ENCODE measurements at regions not wholly inside any gene's neighbourhood (a gene's known extent, or its start where the extent isn't known, plus 50 kb on each side); places are given as distances from the start of the nearest gene placed in this dataset.

- H3K14ac ChIP-seq (ENCODE audit: insufficient read depth, low read length): no peak overlapping the region
- DNase-seq: no peak
- WGBS (ENCODE audit: extremely low coverage, insufficient read length, low lambda C conversion rate): no CpG with 5 or more reads among the region's 8 CpGs
- Mint-ChIP-seq H3K36me3 (ENCODE audit: insufficient read depth in 1 of 3, low read depth in 3 of 3) (0 out of 7 replicates have a peak, but pooled peaks cover 0 to 2% (median 0%) of the 10 kb centered on the region in 3 experiments), H3K4me3 (no peak overlapping the region), H3K27ac (no peak overlapping the region), H3K4me1 (no peaks in the 10 kb centered on the region), H3K9me3 (peaks cover 55 to 56% of the 10 kb centered on the region in 2 experiments), H3K27me3 (ENCODE audit: low read depth) (peaks cover 2% of the 10 kb centered on the region)
- no peak overlapping the region for H3T11ph ChIP-seq (ENCODE audit: low read length)
- H2BK20ac ChIP-seq (ENCODE audit: low read depth, low read length, poor library complexity, severe bottlenecking): no peak overlapping the region
- no peak overlapping the region for H2AK5ac ChIP-seq (ENCODE audit: insufficient read length, low read length)
- H4K5ac ChIP-seq (ENCODE audit: insufficient read length, low read depth, low read length): no peak overlapping the region
- no peak overlapping the region for H2BK5ac ChIP-seq (ENCODE audit: insufficient read length, low read length)
- H3K9me3 ChIP-seq (ENCODE audit: control insufficient read depth, low read depth, low read length): peaks cover 22% of the 10 kb centered on the region
- H3K9ac ChIP-seq (ENCODE audit: extremely low read depth, insufficient read length, low read length): no peak overlapping the region
- no peaks in the 10 kb centered on the region for H4K20me1 ChIP-seq (ENCODE audit: control insufficient read depth, insufficient read depth, insufficient read length)
- no peak overlapping the region for H4K91ac ChIP-seq (ENCODE audit: insufficient read length, low read depth, low read length)
- no peaks in the 10 kb centered on the region for H3K79me1 ChIP-seq (ENCODE audit: insufficient read depth, low read depth, low read length, poor library complexity, severe bottlenecking)
- H3K4me2 ChIP-seq (ENCODE audit: insufficient read depth, insufficient read length, low read length): no peak overlapping the region
- no peak overlapping the region for H3K4ac ChIP-seq (ENCODE audit: low read depth, low read length)
- H3K23me2 ChIP-seq (ENCODE audit: insufficient read length, low read depth, low read length, poor library complexity, severe bottlenecking): no peaks in the 10 kb centered on the region
- H2BK15ac ChIP-seq (ENCODE audit: low read depth, low read length): no peak overlapping the region
- no peak overlapping the region for H2AFZ ChIP-seq (ENCODE audit: low read length)
- H3K56ac ChIP-seq (ENCODE audit: insufficient read length, low read depth, low read length): no peak overlapping the region
- no peaks in the 10 kb centered on the region for H3K79me2 ChIP-seq (ENCODE audit: insufficient read depth, low read length)
- H2BK120ac ChIP-seq (ENCODE audit: low read depth, low read length, poor library complexity, severe bottlenecking): no peak overlapping the region
- no peak overlapping the region for H3K18ac ChIP-seq (ENCODE audit: insufficient read length, low read depth, low read length)
- H3K23ac ChIP-seq (ENCODE audit: insufficient read length, low read depth, low read length): no peak overlapping the region
- no peaks in the 10 kb centered on the region for H3K4me1 ChIP-seq (ENCODE audit: insufficient read depth, low read length)
- TF ChIP-seq CTCF (conservative IDR thresholded peaks at IDR 0.05): no peak
- H2BK12ac ChIP-seq (ENCODE audit: insufficient read length, low read depth, low read length): no peak overlapping the region
- H3K27me3 ChIP-seq (ENCODE audit: insufficient read depth, low read length): no peaks in the 10 kb centered on the region
- H3K27ac ChIP-seq (ENCODE audit: insufficient read length, low read depth, low read length): no peak overlapping the region
- no peak overlapping the region for H4K8ac ChIP-seq (replicated peaks; ENCODE audit: insufficient read length, low read depth, low read length)
Measured at GRCh38 chrX:150062292-150063137, 124.2 kb upstream of the EOLA2 start.
